Right lobe of liver (tissue), 6 donors: ENCODE measurements at regions not wholly inside any gene's neighbourhood (a gene's known extent, or its start where the extent isn't known, plus 50 kb on each side); places are given as distances from the start of the nearest gene placed in this dataset.

Experiments
- ATAC-seq, 4 donors: fragments of 200-7000 bp; cut with Tn5 transposase; one replicate each; pipeline ENCODE4 v1.9.1; 2020; ENCODE audit warnings: mild to moderate bottlenecking in 4 of 4, moderate library complexity in 4 of 4
- DNase-seq, 3 donors: peaks; one replicate each; pipeline ENCODE4 v3.0.0-alpha.2; 2020
- H3K27ac ChIP-seq, 3 donors: fragments of 200-600 bp; one replicate each; pipeline ENCODE4 v1.8.0; 2022
- H3K27me3 ChIP-seq, 2 donors: fragments of 200-600 bp; one replicate each; pipeline ENCODE4 v1.8.0; 2022
- H3K36me3 ChIP-seq, 4 donors: fragments of 200-600 bp; sonication (generic) in 1 of 4; one replicate each; pipeline versions ENCODE4 v1.5.1 to v1.8.0; 2017 to 2022; ENCODE audit warnings: control low read depth in 1 of 4
- H3K4me1 ChIP-seq, 4 donors: fragments of 200-600 bp; sonication (generic) in 1 of 4; one replicate each; pipeline versions ENCODE4 v1.5.1 to v1.8.0; 2017 to 2022; ENCODE audit warnings: control low read depth in 1 of 4
- H3K4me3 ChIP-seq, 3 donors: fragments of 200-600 bp; one replicate each; pipeline ENCODE4 v1.8.0; 2022
- H3K9me3 ChIP-seq, 4 donors: fragments of 200-600 bp; sonication (generic) in 1 of 4; one replicate each; pipeline versions ENCODE4 v1.5.1 to v1.8.0; 2017 to 2022; ENCODE audit warnings: control low read depth in 1 of 4
- CTCF ChIP-seq, 4 donors: fragments of 200-600 bp in 3 of 4; fragments of 450-650 bp in 1 of 4; IDR thresholded peaks; one replicate each; pipeline versions ENCODE4 v1.5.1 to v1.8.0; 2016 to 2022; ENCODE audit warnings: antibody characterized with exemption in 4 of 4, mild to moderate bottlenecking in 2 of 4
- POLR2A ChIP-seq: fragments of 450-650 bp; IDR thresholded peaks from one replicate; pipeline ENCODE4 v1.6.1; 2017; ENCODE audit warnings: antibody characterized with exemption, mild to moderate bottlenecking
- WGBS: methylation state at CpG from one replicate; pipeline ENCODE4 v1.1.6; 2018; ENCODE audit warnings: low coverage, low lambda C conversion rate; ENCODE audit not compliant: insufficient coverage; ENCODE audit errors: missing lambda C conversion rate; 5-methylcytosine and 5-hydroxymethylcytosine counted together
- intact Hi-C, 2 donors: fragments of 100-400 bp; cut with DNase I; formaldehyde crosslinking; loops; one replicate each; pipeline versions ENCODE4 v1.11.2 to v1.14.1; 2022
- donor health status: DM: no; HTN: yes; CAD: no.
- donor health status: DM: no; HTN: no; CAD: no.
- donor health status: DM: no; HTN: no; CAD: no.
- donor health status: DM: no; HTN: yes; CAD: no.
- donor health status: DM: no; HTN: yes; CAD: no.

DNA sequence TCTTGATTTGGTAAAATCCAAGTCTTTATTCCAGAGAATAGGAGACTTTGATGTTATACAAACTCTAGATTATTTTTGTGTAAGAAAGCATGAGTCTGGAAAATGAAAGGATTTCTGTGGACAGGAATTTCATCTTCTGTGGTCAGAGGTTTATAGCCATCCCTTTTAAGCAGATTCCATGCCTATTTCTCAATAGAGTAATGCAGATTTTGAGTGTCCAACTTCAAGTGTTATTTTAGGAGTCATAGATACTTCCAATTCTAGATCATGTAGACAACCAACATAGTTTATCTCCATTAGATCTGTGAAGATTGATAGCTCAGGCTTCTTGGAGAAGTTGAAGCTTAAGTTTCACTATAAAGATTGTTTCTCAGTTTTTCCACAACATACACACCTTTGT, 379.7 kb downstream of the PSAT1 start:
- TF ChIP-seq POLR2A (no peak), CTCF (IDR thresholded peaks at IDR 0.05) (no peak)
- intact Hi-C loops: no loop called here

GRCh38 chr9:78677326-78677725, 380.4 kb downstream of the PSAT1 start:
- no peak for TF ChIP-seq POLR2A
- no peak for TF ChIP-seq CTCF (IDR thresholded peaks at IDR 0.05)
- Histone ChIP-seq H3K9me3 (no peaks in the 10 kb centered on the region), H3K27me3 (no peaks in the 10 kb centered on the region), H3K27ac (no peak overlapping the region), H3K4me1 (no peaks in the 10 kb centered on the region), H3K4me3 (no peak overlapping the region), H3K36me3 (no peaks in the 10 kb centered on the region)
- intact Hi-C loops: no loop called here
- no peak for DNase-seq
- WGBS: 50% methylated on average over 2 of the region's 2 CpGs
- no peak for ATAC-seq

More for the DNA sequence above, 379.7 kb downstream of the PSAT1 start:
- Histone ChIP-seq H3K4me1 (no peaks in the 10 kb centered on the region), H3K27ac (no peak overlapping the region), H3K27me3 (no peaks in the 10 kb centered on the region), H3K36me3 (no peaks in the 10 kb centered on the region), H3K9me3 (no peaks in the 10 kb centered on the region), H3K4me3 (no peak overlapping the region)
- no peak for ATAC-seq
- DNase-seq: no peak

GRCh38 chr9:78678877-78679276, 382.0 kb downstream of the PSAT1 start:
- no peaks in the 10 kb centered on the region for H3K36me3 ChIP-seq
- TF ChIP-seq CTCF (IDR thresholded peaks at IDR 0.05) (no peak), POLR2A (no peak)
- no peak for ATAC-seq
- intact Hi-C loops: no loop called here
- H3K4me3 ChIP-seq: no peak overlapping the region
- no peaks in the 10 kb centered on the region for H3K4me1 ChIP-seq
- H3K27ac ChIP-seq: no peak overlapping the region
- H3K9me3 ChIP-seq: no peaks in the 10 kb centered on the region
- 70% methylated on average over 5 of the region's 5 CpGs for WGBS
- H3K27me3 ChIP-seq: no peaks in the 10 kb centered on the region
- no peak for DNase-seq

DNA sequence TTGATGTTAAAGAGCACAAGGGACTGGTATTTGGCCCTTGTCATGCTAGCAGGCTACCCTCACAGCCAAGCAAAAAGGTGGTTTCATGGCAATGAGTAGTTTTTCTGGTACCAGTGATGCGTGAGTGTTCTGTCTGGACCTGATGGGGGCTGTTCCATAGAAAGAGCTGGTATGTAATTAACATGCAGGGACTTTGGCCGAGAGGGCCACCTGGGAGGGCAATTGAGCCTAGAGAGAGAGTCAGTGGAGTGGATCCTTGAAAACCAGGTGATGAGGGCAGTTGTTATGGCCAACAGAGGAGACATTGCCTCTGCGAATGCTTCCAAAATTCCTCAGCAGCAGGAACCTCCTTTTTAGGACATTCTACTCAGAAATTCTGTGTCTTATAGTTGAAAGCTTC, 383.3 kb downstream of the PSAT1 start:
- no peak for TF ChIP-seq CTCF (IDR thresholded peaks at IDR 0.05)
- no peak for TF ChIP-seq POLR2A

GRCh38 chr9:78682216-78682615, 385.3 kb downstream of the PSAT1 start:
- H3K4me3 ChIP-seq: no peak overlapping the region
- no peak for TF ChIP-seq CTCF (IDR thresholded peaks at IDR 0.05)
- TF ChIP-seq POLR2A: no peak
- WGBS: 19% methylated on average over 5 of the region's 5 CpGs
- H3K9me3 ChIP-seq: no peaks in the 10 kb centered on the region
- no peak for ATAC-seq
- no peak for DNase-seq
- H3K36me3 ChIP-seq: no peaks in the 10 kb centered on the region
- no peaks in the 10 kb centered on the region for H3K4me1 ChIP-seq
- no peaks in the 10 kb centered on the region for H3K27me3 ChIP-seq
- intact Hi-C loops: no loop called here
- H3K27ac ChIP-seq: no peak overlapping the region

More for the DNA sequence above, 383.3 kb downstream of the PSAT1 start:
- intact Hi-C loops: no loop called here
- Histone ChIP-seq H3K4me3 (no peak overlapping the region), H3K4me1 (no peaks in the 10 kb centered on the region), H3K27ac (no peak overlapping the region), H3K27me3 (no peaks in the 10 kb centered on the region), H3K9me3 (no peaks in the 10 kb centered on the region), H3K36me3 (no peaks in the 10 kb centered on the region)
- WGBS: 64% methylated on average over 2 of the region's 3 CpGs
- ATAC-seq (no peak), DNase-seq (no peak)
